ENCODE measurements at regions not wholly inside any gene's neighbourhood (a gene's known extent, or its start where the extent isn't known, plus 50 kb on each side); places are given as distances from the start of the nearest gene placed in this dataset.

DNA sequence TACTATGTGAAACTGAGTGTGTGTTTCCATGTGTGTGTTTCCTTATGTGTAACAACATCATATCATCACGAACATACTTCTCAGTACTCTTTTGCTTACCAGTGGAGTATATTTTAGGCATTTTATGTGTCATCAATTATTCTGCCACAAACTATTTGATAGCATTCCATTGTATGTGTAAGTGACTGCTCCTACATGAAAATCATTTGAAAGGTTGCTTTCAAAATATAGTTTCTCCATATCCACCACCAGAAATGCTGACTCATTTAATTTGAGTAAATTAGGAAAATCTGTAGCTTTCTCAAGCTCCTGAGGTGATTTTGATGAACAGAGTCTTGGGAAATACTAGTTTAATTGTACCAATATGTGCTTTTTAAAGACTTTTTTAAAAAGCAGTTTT is 376.2 kb downstream of the PCDH18 start:
- TF ChIP-seq, protein P1, sequence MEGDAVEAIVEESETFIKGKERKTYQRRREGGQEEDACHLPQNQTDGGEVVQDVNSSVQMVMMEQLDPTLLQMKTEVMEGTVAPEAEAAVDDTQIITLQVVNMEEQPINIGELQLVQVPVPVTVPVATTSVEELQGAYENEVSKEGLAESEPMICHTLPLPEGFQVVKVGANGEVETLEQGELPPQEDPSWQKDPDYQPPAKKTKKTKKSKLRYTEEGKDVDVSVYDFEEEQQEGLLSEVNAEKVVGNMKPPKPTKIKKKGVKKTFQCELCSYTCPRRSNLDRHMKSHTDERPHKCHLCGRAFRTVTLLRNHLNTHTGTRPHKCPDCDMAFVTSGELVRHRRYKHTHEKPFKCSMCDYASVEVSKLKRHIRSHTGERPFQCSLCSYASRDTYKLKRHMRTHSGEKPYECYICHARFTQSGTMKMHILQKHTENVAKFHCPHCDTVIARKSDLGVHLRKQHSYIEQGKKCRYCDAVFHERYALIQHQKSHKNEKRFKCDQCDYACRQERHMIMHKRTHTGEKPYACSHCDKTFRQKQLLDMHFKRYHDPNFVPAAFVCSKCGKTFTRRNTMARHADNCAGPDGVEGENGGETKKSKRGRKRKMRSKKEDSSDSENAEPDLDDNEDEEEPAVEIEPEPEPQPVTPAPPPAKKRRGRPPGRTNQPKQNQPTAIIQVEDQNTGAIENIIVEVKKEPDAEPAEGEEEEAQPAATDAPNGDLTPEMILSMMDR (conservative IDR thresholded peaks at IDR 0.05; ENCODE audit: low read depth, low read length), result no peak
- no peak for TF ChIP-seq EZH2 (IDR thresholded peaks at IDR 0.05; ENCODE audit: borderline replicate concordance, low read depth, low read length, poor library complexity, severe bottlenecking)

Measured in A673 (cell line).